GM23338 (cell line): ENCODE measurements at regions not wholly inside any gene's neighbourhood (a gene's known extent, or its start where the extent isn't known, plus 50 kb on each side); places are given as distances from the start of the nearest gene placed in this dataset.

Experiments used
- ATAC-seq: fragments of 200-7000 bp; cut with Tn5 transposase; 3 replicates; pipeline ENCODE4 v1.9.1; 2020
- DNase-seq: peaks from one replicate; pipeline ENCODE4 v3.0.0-alpha.2; 2015; ENCODE audit warnings: low spot score
- H2AFZ ChIP-seq: fragments of 200-600 bp; sonication (generic); 2 replicates; pipeline ENCODE4 v1.8.0; 2016; ENCODE audit warnings: antibody characterized with exemption, mild to moderate bottlenecking, moderate library complexity
- H3F3A ChIP-seq: fragments of 200-600 bp; sonication (generic); replicated peaks from 2 replicates; pipeline ENCODE4 v1.8.0; 2017; ENCODE audit warnings: antibody characterized with exemption, mixed run types, low read depth
- H3K27ac ChIP-seq: fragments of 200-600 bp; sonication (generic); 2 replicates; pipeline ENCODE4 v1.6.1; 2016; ENCODE audit warnings: low read depth
- H3K27me3 ChIP-seq: fragments of 200-600 bp; sonication (generic); 2 replicates; pipeline ENCODE4 v1.8.0; 2016; ENCODE audit warnings: mild to moderate bottlenecking, mixed run types, moderate library complexity; ENCODE audit not compliant: insufficient read depth
- H3K36me3 ChIP-seq: fragments of 200-600 bp; sonication (generic); 2 replicates; pipeline ENCODE4 v1.8.0; 2016; ENCODE audit warnings: mild to moderate bottlenecking; ENCODE audit not compliant: insufficient read depth
- H3K4me1 ChIP-seq: fragments of 200-600 bp; sonication (generic); 2 replicates; pipeline ENCODE4 v1.8.0; 2016; ENCODE audit warnings: mild to moderate bottlenecking, moderate library complexity; ENCODE audit not compliant: insufficient read depth
- H3K4me2 ChIP-seq: fragments of 200-600 bp; sonication (generic); 2 replicates; pipeline ENCODE4 v1.7.1; 2017; ENCODE audit warnings: mixed run types
- H3K4me3 ChIP-seq: fragments of 200-600 bp; sonication (generic); 2 replicates; pipeline ENCODE4 v1.6.1; 2016; ENCODE audit warnings: mixed run types
- H3K79me2 ChIP-seq: fragments of 200-600 bp; sonication (generic); replicated peaks from 2 replicates; pipeline ENCODE4 v1.8.0; 2017; ENCODE audit warnings: mild to moderate bottlenecking; ENCODE audit not compliant: insufficient read depth
- H3K9me2 ChIP-seq: fragments of 200-600 bp; sonication (generic); 2 replicates; pipeline ENCODE4 v1.8.0; 2017; ENCODE audit not compliant: insufficient read depth
- H4K20me1 ChIP-seq: fragments of 200-600 bp; sonication (generic); replicated peaks from 2 replicates; pipeline ENCODE4 v1.8.0; 2017; ENCODE audit warnings: mild to moderate bottlenecking; ENCODE audit not compliant: insufficient read depth
- H3K27ac Mint-ChIP-seq: 2 replicates; pipeline ENCODE4 v1.8.0; 2020; ENCODE audit warnings: inconsistent platforms, mild to moderate bottlenecking, moderate library complexity, mixed read lengths
- H3K27me3 Mint-ChIP-seq: 3 replicates; pipeline ENCODE4 v1.8.0; 2022; ENCODE audit warnings: low read depth, mild to moderate bottlenecking, moderate library complexity, mixed read lengths, inconsistent platforms; ENCODE audit not compliant: insufficient read depth, poor library complexity
- H3K36me3 Mint-ChIP-seq: 3 replicates; pipeline ENCODE4 v1.8.0; 2021; ENCODE audit warnings: low read depth, mild to moderate bottlenecking, inconsistent platforms, moderate library complexity, mixed read lengths
- H3K4me1 Mint-ChIP-seq: 3 replicates; pipeline ENCODE4 v1.8.0; 2020; ENCODE audit warnings: mild to moderate bottlenecking, inconsistent platforms, mixed read lengths
- H3K4me3 Mint-ChIP-seq: 3 replicates; pipeline ENCODE4 v1.8.0; 2021; ENCODE audit warnings: moderate library complexity, mild to moderate bottlenecking, inconsistent platforms, mixed read lengths
- H3K9me3 Mint-ChIP-seq: 3 replicates; pipeline ENCODE4 v1.8.0; 2020; ENCODE audit warnings: moderate library complexity, mild to moderate bottlenecking, inconsistent platforms, mixed read lengths
- CREB1 ChIP-seq: fragments of 250-450 bp; sonication (Bioruptor Pico); IDR thresholded peaks from 2 replicates; pipeline ENCODE4 v1.5.0; 2020; ENCODE audit warnings: low read depth, mild to moderate bottlenecking, moderate library complexity
- ETS1 ChIP-seq: IDR thresholded peaks from 2 replicates; pipeline ENCODE4 v1.6.1; 2016; ENCODE audit warnings: antibody characterized with exemption
- EZH2 ChIP-seq: fragments of 200-600 bp; sonication (generic); IDR thresholded peaks from one replicate; pipeline ENCODE4 v1.8.0; 2017; ENCODE audit warnings: antibody characterized with exemption, mild to moderate bottlenecking, low read depth; ENCODE audit not compliant: unreplicated experiment
- EZH2phosphoT487 ChIP-seq: fragments of 200-600 bp; sonication (generic); IDR thresholded peaks from one replicate; pipeline ENCODE4 v1.8.1; 2018; ENCODE audit warnings: antibody characterized with exemption; ENCODE audit not compliant: unreplicated experiment
- STAT1 ChIP-seq: IDR thresholded peaks from one replicate; pipeline ENCODE4 v1.6.1; 2016; ENCODE audit warnings: antibody characterized with exemption; ENCODE audit not compliant: unreplicated experiment
- ZNF331 ChIP-seq: fragments of 250-450 bp; sonication (Bioruptor Pico); IDR thresholded peaks from 2 replicates; pipeline ENCODE4 v1.5.0; 2020; ENCODE audit warnings: low read depth, mild to moderate bottlenecking, moderate library complexity
- ZNF462 ChIP-seq: fragments of 250-450 bp; sonication (Bioruptor Pico); IDR thresholded peaks from 2 replicates; pipeline ENCODE4 v1.5.0; 2020; ENCODE audit warnings: mild to moderate bottlenecking, moderate library complexity

GRCh38 chr5:174315871-174316270 is 270.4 kb downstream of the NSG2 start:
- peaks cover 5% of the 10 kb centered on the region for H3K4me1 Mint-ChIP-seq
- no peaks in the 10 kb centered on the region for H4K20me1 ChIP-seq
- H3K79me2 ChIP-seq: no peaks in the 10 kb centered on the region
- H3F3A ChIP-seq: no peaks in the 10 kb centered on the region
- H3K27me3 ChIP-seq: peaks cover 10% of the 10 kb centered on the region
- no peak overlapping the region for H2AFZ ChIP-seq
- H3K9me2 ChIP-seq: no peaks in the 10 kb centered on the region
- peaks cover 13% of the 10 kb centered on the region for H3K27me3 Mint-ChIP-seq
- H3K27ac ChIP-seq: no peak overlapping the region
- DNase-seq (no peak), ATAC-seq (no peak)
- H3K36me3 Mint-ChIP-seq: no peaks in the 10 kb centered on the region
- no peaks in the 10 kb centered on the region for H3K36me3 ChIP-seq
- no peak overlapping the region for H3K4me3 ChIP-seq
- no peak overlapping the region for H3K4me3 Mint-ChIP-seq
- H3K4me1 ChIP-seq: peaks cover 3% of the 10 kb centered on the region; the same call in 1 of the 2 replicates
- no peak overlapping the region for H3K4me2 ChIP-seq
- H3K27ac Mint-ChIP-seq: no peak overlapping the region
- H3K9me3 Mint-ChIP-seq: no peaks in the 10 kb centered on the region; the same call in 2 of the 3 replicates
- TF ChIP-seq CREB1 (CRISPR knock-in tag) (no peak), EZH2 (no peak), STAT1 (no peak), ETS1 (no peak), ZNF331 (CRISPR knock-in tag) (no peak), EZH2phosphoT487 (no peak), ZNF462 (CRISPR knock-in tag) (no peak)
